HFF-Myc (cell line): ENCODE measurements at regions not wholly inside any gene's neighbourhood (a gene's known extent, or its start where the extent isn't known, plus 50 kb on each side); places are given as distances from the start of the nearest gene placed in this dataset.
A peak's percentile ranks its signal among the peaks of the same experiment; 100 is the strongest.

Experiments used
- DNase-seq: peaks from one replicate; pipeline ENCODE4 v3.0.0-alpha.2; 2011; ENCODE audit warnings: low read depth; ENCODE audit errors: extremely low read depth
- H3K4me3 ChIP-seq: replicated peaks from 2 replicates; pipeline ENCODE4 v1.5.1; 2011; ENCODE audit warnings: low read depth, mild to moderate bottlenecking, control low read depth, low read length
- CTCF ChIP-seq: IDR thresholded peaks from 2 replicates; pipeline ENCODE4 v1.5.1; 2012; ENCODE audit warnings: mild to moderate bottlenecking, low read depth, low read length, control low read depth; ENCODE audit errors: missing control alignments

GRCh38 chr12:88417531-88417930, 162.7 kb downstream of the KITLG start:
- TF ChIP-seq CTCF, result no peak
- DNase-seq, result no peak
- no peak overlapping the region for H3K4me3 ChIP-seq

GRCh38 chr12:88418856-88419497, 161.3 kb downstream of the KITLG start:
- DNase-seq, result no peak
- H3K4me3 ChIP-seq, result peak overlapping the region; percentile 0; the same call in 1 of the 2 replicates
- TF ChIP-seq CTCF, result no peak

DNA sequence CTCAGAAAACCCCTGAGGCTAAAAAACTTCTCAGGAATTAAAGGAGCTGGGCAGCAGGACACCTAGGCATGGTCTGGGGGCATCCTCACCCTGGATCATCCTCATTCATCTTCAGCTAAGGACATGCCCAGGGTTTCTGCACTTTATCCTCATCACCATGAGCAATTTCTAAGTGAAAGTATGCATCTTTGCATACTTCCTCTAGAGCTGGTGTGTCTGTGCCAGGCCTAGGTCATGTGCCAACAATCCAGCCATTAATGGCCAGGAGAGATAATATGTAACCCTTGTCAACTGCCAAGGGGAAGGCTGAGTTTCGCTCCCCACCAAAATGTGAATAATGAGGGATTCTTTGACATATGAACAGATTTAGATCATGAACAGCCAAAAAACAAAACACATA, 160.5 kb downstream of the KITLG start:
- no peak overlapping the region for H3K4me3 ChIP-seq
- no peak for DNase-seq
- no peak for TF ChIP-seq CTCF

GRCh38 chr12:88420457-88420856, 159.8 kb downstream of the KITLG start:
- DNase-seq, result peak; percentile 79
- no peak overlapping the region for H3K4me3 ChIP-seq
- TF ChIP-seq CTCF, result no peak

GRCh38 chr12:88424791-88425730, 155.2 kb downstream of the KITLG start:
- H3K4me3 ChIP-seq, result no peak overlapping the region
- TF ChIP-seq CTCF, result no peak
- DNase-seq, result no peak

- no peak for TF ChIP-seq CTCF
- DNase-seq, result no peak
- no peak overlapping the region for H3K4me3 ChIP-seq
Observed at GRCh38 chr12:88428350-88428749, 151.9 kb downstream of the KITLG start.
